Right atrium auricular region (tissue), 2 donors: ENCODE measurements at regions not wholly inside any gene's neighbourhood (a gene's known extent, or its start where the extent isn't known, plus 50 kb on each side); places are given as distances from the start of the nearest gene placed in this dataset.

ENCODE experiments used
- DNase-seq: peaks from one replicate; pipeline ENCODE4 v3.0.0-alpha.2; 2019; ENCODE audit warnings: low spot score
- H3K27ac ChIP-seq, 2 donors: fragments of 200-600 bp; sonication (generic); 1 replicate in 1 of 2; 2 replicates in 1 of 2; pipeline ENCODE4 v1.5.1; 2016 to 2019
- H3K27me3 ChIP-seq, 2 donors: fragments of 200-600 bp; sonication (generic); one replicate each; pipeline versions ENCODE4 v1.5.1 to v1.6.0; 2017 to 2019
- H3K36me3 ChIP-seq: fragments of 200-600 bp; sonication (generic); one replicate; pipeline ENCODE4 v1.5.1; 2016
- H3K4me1 ChIP-seq, 2 donors: fragments of 200-600 bp; sonication (generic); one replicate each; pipeline versions ENCODE4 v1.5.1 to v1.6.0; 2017 to 2019
- H3K4me3 ChIP-seq, 2 donors: fragments of 200-600 bp; sonication (generic); 1 replicate in 1 of 2; 2 replicates in 1 of 2; pipeline ENCODE4 v1.5.1; 2017 to 2019; ENCODE audit warnings: mild to moderate bottlenecking in 1 of 2, moderate library complexity in 1 of 2
- H3K9me3 ChIP-seq, 2 donors: fragments of 200-600 bp; sonication (generic); one replicate each; pipeline ENCODE4 v1.5.1; 2019
- TF ChIP-seq, protein P1 (sequence below), 2 donors: fragments of 200-600 bp; sonication (generic); IDR thresholded peaks; one replicate each; pipeline ENCODE4 v1.5.1; 2019; ENCODE audit warnings: antibody characterized with exemption in 2 of 2

DNA sequence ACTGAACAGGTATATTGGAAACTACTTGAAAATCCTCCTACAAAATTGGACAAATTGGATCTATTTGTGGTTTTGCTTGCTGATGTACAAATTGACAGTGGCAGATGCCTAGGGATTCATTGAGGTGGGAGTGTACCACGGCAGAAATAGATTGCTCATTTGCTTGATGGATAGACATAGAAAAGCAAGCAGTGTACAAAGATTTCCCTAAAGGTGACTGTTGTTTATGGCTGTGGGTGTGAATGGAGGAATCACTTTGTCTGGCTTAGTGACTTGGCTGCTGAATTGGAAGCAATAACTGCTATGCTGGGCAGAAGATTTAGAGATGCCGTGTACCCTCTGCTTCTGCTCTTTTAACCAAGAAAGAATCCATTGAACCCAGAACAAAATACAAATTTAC, 191.0 kb upstream of the GRID2 start:
- Histone ChIP-seq H3K4me1 (no peaks in the 10 kb centered on the region), H3K36me3 (no peaks in the 10 kb centered on the region), H3K27me3 (no peaks in the 10 kb centered on the region), H3K27ac (no peak overlapping the region), H3K9me3 (no peaks in the 10 kb centered on the region), H3K4me3 (no peak overlapping the region)
- no peak for DNase-seq
- TF ChIP-seq, protein P1, sequence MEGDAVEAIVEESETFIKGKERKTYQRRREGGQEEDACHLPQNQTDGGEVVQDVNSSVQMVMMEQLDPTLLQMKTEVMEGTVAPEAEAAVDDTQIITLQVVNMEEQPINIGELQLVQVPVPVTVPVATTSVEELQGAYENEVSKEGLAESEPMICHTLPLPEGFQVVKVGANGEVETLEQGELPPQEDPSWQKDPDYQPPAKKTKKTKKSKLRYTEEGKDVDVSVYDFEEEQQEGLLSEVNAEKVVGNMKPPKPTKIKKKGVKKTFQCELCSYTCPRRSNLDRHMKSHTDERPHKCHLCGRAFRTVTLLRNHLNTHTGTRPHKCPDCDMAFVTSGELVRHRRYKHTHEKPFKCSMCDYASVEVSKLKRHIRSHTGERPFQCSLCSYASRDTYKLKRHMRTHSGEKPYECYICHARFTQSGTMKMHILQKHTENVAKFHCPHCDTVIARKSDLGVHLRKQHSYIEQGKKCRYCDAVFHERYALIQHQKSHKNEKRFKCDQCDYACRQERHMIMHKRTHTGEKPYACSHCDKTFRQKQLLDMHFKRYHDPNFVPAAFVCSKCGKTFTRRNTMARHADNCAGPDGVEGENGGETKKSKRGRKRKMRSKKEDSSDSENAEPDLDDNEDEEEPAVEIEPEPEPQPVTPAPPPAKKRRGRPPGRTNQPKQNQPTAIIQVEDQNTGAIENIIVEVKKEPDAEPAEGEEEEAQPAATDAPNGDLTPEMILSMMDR (IDR thresholded peaks at IDR 0.05), result no peak

DNA sequence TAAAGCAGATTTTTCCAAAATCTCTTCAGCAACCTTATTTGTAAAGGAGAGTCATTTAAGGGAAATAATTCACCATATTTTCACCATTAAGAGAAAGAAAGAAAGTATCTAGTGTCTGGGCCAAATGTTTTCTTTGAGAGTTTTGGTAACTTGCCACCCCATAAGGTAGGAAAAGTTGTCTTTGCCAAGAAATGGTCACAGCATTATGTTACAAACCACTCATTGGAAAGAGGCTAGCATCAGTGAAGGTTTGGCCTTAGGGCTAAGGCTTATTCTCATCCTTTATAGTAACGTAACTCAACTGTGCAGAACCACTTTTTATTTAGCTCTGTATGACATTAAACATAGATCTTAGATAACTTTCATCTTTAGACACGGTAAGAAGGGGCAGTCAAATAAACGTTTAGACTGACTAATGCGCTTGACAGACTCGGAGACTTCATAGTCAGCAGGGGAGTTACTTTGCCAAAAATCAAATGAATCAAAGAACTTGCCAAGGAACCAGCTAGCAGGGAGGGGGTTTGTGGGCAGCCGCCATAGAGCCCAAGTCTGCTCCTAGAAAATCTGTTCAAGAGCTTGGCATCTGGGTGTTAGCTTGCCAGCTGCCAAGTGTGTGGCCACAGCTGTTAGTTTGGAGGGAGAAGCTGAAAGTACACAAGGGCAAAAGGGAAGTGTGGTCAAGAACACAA, 182.8 kb upstream of the GRID2 start:
- H3K36me3 ChIP-seq, result no peaks in the 10 kb centered on the region
- DNase-seq, result no peak
- no peaks in the 10 kb centered on the region for H3K9me3 ChIP-seq
- TF ChIP-seq, protein P1 (IDR thresholded peaks at IDR 0.05), result no peak
- no peaks in the 10 kb centered on the region for H3K4me1 ChIP-seq
- no peak overlapping the region for H3K4me3 ChIP-seq
- H3K27ac ChIP-seq, result no peak overlapping the region
- H3K27me3 ChIP-seq, result no peaks in the 10 kb centered on the region

DNA sequence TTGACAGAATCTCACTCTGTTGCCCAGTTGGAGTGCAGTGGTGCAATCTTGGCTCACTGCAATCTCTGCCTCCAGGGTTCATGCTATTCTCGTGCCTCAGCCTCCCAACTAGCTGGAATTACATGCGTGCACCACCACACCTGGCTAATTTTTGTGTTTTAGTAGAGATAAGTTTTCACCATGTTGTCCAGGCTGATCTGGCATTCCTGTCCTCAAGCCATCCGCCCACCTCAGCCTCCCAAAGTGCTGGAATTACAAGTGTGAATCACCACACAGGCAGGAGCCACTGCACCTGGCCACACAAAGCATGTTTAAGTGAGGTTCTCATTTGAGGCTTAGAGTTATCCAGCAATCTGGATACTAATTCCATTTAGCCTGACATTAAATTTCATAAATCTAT, 180.9 kb upstream of the GRID2 start:
- no peak for DNase-seq
- Histone ChIP-seq H3K4me1 (no peaks in the 10 kb centered on the region), H3K4me3 (no peak overlapping the region), H3K9me3 (no peaks in the 10 kb centered on the region), H3K27me3 (no peaks in the 10 kb centered on the region), H3K27ac (no peak overlapping the region), H3K36me3 (no peaks in the 10 kb centered on the region)
- TF ChIP-seq, protein P1 (IDR thresholded peaks at IDR 0.05), result no peak

DNA sequence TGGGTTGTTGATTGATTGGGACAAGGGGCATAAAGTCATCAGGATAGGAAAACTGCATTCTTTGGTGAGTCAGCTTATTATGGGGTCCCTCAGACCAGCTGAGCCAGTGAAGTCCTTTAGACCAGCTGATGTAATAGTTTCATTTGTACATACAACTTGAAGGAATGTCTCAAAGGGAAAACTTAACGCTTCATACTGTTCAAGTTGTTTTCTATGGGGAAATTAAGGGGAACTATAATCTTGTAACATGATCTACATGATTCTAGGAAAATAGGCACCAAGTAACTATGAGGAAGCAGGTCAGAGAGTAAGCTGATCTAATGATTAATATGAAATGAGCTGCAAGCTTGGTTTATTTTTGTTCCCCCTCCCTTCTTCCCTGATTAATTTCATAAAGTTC, 175.1 kb upstream of the GRID2 start:
- peaks cover 0 to 17% of the 10 kb centered on the region in 2 donors for H3K9me3 ChIP-seq
- no peaks in the 10 kb centered on the region for H3K36me3 ChIP-seq
- H3K27me3 ChIP-seq, result no peaks in the 10 kb centered on the region
- no peak for DNase-seq
- no peak overlapping the region for H3K4me3 ChIP-seq
- no peak overlapping the region for H3K27ac ChIP-seq
- TF ChIP-seq, protein P1 (IDR thresholded peaks at IDR 0.05), result no peak
- H3K4me1 ChIP-seq, result no peaks in the 10 kb centered on the region

DNA sequence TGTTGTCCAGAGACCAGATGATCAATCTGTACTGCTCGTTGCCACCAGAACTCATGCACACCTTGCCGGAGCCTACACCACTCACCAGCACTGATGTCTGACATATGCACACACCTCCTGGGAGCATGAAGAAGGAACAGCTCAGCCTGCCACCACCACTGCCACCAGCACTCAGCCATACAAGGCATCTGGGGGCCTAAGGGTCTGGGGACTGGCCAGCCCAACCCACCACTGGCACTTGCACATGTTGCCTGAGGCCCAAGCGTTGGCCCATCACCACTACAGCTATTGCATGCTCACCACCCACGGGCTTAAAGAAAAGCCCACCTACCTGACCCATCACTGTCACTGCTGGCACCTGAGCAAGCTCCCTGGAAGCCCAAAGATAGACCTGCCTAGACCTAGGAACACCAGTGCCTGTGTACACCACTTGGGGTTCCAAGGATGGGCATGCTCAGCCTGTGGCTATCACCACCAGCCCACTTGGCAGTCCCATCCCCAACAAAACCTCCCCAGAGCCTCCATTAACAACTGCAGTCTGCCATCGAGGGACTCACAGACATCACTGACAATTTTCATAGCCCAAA, 174.3 kb upstream of the GRID2 start:
- H3K9me3 ChIP-seq, result peaks cover 0 to 17% of the 10 kb centered on the region in 2 donors
- H3K36me3 ChIP-seq, result no peaks in the 10 kb centered on the region
- TF ChIP-seq, protein P1 (IDR thresholded peaks at IDR 0.05), result no peak
- H3K27me3 ChIP-seq, result no peaks in the 10 kb centered on the region
- H3K4me1 ChIP-seq, result no peaks in the 10 kb centered on the region
- no peak overlapping the region for H3K27ac ChIP-seq
- H3K4me3 ChIP-seq, result no peak overlapping the region
- no peak for DNase-seq

DNA sequence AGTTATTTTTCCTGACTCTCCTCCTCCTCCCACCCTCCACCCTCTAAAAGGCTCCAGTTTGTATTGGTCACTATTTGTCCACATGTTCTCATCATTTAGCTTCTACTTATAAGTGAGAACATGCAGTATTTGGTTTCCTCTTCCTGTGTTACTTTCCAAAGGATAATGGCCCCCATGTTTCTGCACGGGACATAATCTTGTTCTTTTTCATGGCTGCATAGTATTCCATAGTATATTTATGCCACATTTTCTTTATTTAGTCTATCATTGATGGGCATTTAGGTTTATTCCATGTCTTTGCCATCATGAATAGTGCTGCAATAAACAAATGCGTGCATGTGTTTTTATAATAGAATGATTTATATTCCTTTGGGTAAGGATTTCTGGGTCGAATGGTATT, 167.3 kb upstream of the GRID2 start:
- TF ChIP-seq, protein P1 (IDR thresholded peaks at IDR 0.05), result no peak

More for the DNA sequence above, 167.3 kb upstream of the GRID2 start:
- no peaks in the 10 kb centered on the region for H3K36me3 ChIP-seq
- no peaks in the 10 kb centered on the region for H3K27me3 ChIP-seq
- peaks cover 0 to 16% of the 10 kb centered on the region in 2 donors for H3K9me3 ChIP-seq
- DNase-seq, result no peak
- no peak overlapping the region for H3K4me3 ChIP-seq
- H3K4me1 ChIP-seq, result no peaks in the 10 kb centered on the region
- H3K27ac ChIP-seq, result no peak overlapping the region
